HG02938 (cell line): ENCODE measurements at regions not wholly inside any gene's neighbourhood (a gene's known extent, or its start where the extent isn't known, plus 50 kb on each side); places are given as distances from the start of the nearest gene placed in this dataset.

Experiments
- ATAC-seq: cut with Tn5 transposase; IDR thresholded peaks from one replicate; pipeline ENCODE4 v1.9.1; 2021; ENCODE audit warnings: mild to moderate bottlenecking, moderate library complexity; ENCODE audit not compliant: unreplicated experiment

DNA sequence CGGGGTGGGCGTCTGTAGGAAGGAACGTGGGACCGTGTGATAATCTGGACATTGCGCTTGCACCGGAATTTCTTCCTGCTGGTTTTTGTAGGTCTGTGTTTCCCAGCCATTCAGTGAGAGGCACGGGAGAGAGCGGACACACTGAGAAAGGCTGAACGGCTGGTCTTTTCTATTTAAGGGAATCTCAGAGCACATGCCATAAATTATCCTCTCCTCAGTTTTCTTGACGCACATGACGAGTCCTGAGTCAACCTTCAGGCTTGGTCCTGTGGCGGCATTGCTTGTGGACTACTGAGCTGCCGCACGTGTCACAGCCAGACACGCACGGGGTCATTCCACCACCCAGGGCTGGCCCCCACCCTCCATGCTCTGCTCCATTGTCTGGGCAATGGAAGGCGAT, 519.3 kb upstream of the ID2 start:
- ATAC-seq, result no peak

DNA sequence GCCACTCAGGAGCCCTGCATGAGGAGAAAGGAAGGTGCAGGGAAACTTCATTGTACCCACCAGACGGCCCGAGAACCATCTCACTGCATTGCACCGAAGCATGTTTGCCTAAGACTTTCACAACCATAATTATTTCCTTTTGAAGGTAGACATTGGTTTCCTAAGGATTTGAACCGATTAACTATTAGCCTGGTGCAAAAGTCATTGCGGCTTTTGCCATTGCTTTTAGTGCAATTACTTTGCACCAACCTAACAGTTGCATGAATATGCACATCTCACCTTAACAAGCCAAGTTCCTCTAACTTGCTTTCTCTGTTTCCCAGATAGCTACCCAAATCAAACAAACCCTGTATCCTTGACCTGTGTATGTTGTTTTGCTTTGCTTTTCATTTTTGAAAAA, 516.3 kb upstream of the ID2 start:
- ATAC-seq, result no peak

DNA sequence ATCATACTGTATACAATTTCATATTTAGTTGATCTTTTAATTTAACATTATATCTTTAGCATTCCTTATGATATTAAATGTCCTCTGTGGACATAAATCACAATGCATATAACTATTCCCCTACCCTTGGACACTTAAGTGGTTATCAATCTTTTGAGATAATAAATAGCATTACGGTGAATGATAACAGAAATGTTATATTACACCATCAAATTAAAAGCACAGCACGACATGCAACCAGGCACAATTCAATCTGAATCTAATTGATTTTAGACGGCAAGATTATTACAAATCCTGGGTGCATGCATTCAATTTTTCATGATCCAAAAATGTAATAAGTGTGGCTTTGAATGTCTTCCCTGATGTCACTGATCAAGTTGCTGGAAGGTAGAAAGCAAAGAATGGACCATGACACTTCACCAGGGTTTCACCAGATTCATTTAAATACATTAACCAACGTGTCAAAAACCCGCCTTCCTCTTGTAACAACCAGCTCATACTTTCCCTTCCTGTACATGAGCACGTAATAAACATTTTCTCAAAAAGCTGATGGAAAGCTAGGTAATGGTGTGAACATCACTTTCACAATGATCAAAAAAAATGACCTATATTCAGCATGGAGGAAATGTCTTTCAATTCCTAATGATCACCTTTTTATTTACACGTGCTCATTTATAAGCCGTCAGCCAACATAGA, 513.7 kb upstream of the ID2 start:
- ATAC-seq, result no peak

DNA sequence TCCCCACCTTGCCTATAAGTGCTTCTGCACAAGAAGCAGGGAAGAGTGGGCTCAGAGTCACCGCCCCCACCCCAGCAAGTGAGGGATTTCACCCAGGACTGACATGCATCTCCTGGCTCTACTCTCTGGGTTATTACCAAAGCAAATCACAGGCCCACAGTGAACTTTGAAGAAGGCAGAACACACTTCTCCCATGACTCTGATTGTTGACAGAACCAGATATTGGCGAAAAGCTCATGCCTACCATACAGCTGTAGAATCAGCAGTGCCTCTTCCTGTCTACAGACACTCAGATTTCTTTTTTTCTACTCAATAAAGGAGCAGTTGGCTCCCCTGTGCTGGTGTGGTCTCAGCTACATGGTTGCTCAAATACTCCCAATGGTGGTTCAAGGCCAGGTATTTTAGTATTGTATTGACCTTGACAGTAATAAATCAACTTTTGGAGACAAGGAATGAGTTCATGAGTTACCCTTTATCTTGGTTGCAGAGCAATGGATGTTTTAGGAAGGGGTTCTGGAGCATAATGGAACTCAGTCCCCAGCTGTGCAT, 512.9 kb upstream of the ID2 start:
- no peak for ATAC-seq

- ATAC-seq, result no peak
Measured at GRCh38 chr2:8169443-8169842, 512.4 kb upstream of the ID2 start.

GRCh38 chr2:8170552-8171327, 511.1 kb upstream of the ID2 start:
- no peak for ATAC-seq

DNA sequence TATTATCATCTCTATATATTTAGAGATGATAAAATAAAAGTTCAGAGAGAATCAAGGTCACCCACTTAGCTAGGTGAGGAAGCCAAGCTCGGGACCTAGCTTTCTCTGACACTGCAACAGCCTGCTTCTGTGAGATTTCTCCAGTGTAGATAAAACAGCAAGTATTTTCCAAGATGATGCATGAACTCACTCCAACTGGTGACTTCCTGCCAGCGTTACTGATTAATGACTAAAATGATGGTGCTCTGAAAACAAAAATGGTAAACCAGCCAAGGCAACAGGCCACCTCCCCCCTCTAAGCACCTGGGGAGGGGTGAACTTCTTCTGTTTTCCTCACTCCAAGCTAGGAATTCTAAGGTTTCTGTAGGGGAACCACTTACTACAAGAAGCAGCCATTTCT, 510.2 kb upstream of the ID2 start:
- no peak for ATAC-seq

GRCh38 chr2:8172661-8173060, 509.2 kb upstream of the ID2 start:
- no peak for ATAC-seq

DNA sequence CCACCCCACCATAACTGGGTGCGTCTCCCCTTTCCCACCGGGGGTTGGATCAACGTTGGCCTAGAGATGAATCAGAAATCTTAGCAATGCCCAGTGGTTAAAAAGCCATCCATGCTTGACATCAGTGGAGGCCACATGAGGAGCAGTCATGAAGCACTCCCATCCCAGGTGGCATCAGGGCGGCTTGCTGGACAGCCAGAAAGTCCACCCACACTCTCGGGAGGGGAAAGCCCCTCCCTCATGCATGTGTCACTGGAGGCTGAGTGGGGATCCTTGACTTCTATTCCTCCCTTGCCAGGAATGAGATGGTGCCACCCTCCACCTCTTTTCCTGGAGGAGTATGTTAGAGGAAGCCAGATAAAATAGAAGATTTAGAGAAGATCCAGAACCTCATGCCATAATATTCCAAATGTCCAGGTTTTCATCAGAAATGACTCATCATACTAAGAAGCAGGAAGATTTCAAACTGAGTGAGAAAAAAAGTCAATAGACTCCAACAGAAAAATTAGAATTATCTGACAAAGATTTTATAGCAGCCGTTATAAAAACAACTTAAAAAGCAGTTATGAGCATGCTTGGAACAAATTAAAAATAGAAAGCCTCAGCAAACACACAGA, 507.1 kb upstream of the ID2 start:
- no peak for ATAC-seq

DNA sequence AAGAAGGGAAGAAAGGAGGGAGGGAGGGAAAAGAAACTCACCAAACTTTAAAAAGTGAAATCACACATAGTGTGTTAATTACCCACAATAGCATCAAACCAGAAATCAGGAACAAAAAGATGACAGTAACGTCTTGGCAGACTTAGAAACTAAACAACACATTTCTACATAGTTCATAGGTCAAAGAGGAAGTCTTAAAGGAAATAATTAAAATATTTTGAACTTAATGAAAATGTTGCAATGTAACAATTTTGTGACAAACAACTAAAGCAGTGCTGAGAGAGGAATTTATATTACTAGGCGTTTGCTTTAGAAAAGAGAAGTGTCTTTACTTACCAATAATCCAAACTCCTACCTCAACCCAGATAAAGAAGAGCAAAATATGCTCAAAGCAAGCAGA, 505.0 kb upstream of the ID2 start:
- ATAC-seq, result no peak

DNA sequence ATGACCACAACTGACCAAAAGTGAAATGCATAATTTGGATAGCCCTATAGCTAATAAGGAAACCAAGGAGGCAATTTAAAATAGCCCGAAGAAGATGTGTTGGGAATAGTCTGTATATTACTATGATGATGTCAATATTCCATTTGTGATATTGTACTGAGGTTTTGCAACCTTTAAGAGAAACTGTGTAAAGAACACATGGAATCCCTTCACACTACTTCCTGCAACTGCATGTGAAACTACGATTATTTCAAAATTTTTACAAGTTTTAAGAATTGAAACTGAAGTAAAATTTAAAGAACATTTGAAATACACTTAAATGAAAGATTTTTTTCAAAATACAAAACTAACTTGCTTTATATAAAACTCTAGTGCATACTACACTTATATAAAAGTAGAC, 504.3 kb upstream of the ID2 start:
- no peak for ATAC-seq

DNA sequence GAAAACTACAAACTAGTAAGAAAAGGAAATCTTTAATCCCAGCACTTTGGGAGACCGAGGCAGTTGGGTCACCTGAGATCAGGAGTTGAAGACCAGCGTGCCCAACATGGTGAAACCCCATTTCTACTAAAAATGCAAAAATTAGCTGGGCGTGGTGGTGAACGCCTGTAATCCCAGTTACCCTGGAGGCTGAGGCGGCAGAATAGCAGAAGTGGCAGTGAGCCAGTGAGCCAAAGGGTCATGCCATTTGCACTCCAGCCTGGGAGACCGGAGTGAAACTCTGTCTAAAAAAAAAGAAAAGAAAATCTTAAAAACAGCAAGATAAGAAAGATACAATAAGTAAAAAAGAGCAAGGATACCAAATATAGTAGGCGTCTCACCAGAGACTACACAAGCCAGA, 502.9 kb upstream of the ID2 start:
- no peak for ATAC-seq

DNA sequence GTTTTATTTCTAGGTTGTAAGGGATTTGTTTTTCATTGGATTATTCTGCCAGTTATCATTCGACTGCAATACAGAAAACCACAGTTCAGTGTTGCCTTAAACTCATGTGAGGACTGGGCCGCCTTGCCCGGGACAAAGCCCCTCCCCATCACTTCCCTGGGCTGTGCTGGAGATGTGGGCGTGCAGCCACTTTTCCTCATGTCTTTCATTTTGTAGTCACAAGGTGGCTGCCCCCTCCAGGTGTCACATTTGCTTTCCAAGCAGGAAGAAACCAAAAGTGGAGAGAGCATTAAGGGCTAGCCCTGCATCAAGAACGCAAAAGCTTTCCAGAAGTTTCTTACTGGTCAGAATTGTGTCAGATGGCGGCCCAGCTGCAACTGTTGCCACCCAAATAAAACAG, 492.5 kb upstream of the ID2 start:
- no peak for ATAC-seq

GRCh38 chr2:8190279-8190678, 491.6 kb upstream of the ID2 start:
- no peak for ATAC-seq

DNA sequence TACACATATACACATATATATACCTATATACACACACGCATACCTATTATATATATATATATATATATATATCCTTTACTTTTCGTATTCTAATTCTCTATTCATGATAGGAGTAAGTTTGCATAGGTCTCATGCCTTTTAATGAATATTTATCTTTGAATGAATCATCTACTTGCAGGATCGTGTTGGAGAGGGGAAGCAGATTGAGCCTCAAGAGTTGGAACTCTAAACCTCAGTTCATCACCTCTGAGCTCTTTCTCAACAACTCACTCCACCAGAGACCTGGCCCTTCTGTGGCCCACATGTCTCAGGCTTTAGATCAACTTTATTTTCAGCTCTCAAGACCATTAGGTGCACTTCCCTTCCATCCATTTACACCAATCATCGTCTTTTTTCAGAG, 490.4 kb upstream of the ID2 start:
- ATAC-seq, result no peak

DNA sequence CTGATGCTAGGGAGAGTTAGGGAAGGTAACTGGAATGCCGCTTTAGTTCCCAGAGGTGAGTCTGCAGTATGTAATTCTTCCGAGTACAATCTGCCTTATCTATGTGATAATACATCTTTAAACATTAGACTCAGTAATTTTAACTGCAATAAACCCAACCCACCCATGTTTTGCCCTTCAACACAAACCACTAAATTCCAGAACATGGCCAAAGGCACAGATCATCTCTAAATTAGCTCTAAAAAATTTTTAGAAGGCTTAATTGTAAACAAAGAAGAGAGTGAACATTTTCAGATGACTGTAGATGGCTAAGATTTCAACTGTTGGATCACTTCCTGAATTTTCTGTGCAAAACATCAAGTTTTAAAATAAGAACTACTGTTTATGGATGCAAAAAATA, 488.7 kb upstream of the ID2 start:
- ATAC-seq, result no peak

DNA sequence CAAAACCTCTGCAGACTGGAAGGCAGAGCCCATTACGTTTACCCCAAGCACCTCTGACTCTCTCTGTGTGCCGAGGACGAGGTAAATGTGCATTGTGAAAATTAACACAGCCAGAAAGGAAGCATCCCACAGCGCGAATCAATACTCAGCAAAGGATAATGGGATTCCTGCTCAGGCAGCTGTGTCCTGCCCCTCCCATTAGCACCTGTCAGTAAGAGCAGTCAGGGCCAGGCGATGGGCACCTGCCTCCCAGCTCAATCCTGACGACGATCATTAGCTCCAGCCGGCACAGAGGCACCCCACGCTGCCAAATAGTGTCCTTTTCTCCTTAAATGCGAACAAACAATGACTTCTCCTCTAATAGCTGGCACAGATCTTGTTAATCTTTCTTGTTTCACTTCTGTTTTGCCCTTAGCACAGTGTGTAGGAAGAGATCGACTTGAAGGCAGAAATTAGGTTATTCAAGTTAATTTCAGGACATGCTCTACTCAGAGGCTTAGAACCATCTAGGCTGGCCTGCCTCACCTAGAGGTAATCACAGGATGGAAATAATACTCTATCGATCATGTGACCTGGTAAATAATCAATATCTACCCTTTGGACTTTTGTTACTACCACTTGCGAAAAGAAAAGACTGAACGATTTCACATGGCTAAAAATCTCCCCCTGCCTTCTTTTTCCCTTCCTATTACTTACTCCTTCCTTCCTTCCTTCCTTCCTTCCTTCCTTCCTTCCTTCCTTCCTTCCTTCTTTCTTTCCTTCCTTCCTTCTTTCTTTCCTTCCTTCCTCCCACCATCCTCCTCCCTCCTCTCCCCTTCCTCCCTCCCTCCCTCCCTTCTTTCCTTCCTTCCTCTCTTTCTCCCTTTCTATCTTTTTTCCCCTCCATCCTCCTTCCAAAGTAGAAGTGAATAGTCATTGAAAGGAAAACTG, 487.9 kb upstream of the ID2 start:
- ATAC-seq, result no peak

DNA sequence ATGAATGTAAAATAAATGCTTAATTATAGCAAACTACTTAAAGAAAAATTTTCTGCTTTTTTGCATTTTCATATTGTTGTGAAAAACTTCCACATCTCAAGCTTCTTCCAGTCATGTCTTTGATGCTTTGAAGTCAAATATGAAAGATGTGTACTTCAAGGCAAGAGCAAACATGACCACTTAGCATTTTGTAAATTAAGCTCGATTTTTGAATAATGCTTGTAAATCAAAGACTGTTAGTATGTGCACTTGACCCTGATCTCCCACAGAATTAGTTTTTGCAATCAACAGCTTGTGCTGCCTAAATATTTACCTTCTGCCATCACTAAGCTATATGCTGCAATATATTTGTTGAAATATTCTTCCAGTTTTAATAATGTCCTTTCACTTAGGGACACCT, 486.1 kb upstream of the ID2 start:
- no peak for ATAC-seq

DNA sequence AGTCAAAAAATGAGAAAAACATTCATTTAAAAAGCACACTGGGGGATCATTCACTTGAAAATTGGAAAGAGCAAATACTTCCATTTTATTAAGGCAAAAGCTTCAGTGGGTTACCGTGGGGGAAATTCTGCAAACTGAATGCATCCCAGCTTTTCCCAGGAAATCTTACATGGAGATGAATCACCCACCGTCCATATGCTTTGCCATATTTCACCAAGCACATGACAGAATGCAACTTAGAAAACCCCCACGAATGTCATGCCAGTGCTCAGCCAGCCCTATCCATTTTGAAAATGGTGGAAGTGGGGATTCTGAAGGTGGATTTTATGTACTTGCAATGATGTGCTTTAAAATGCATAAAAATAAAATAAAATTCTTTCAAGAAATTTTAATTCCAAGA, 485.5 kb upstream of the ID2 start:
- no peak for ATAC-seq

- no peak for ATAC-seq
Measured at GRCh38 chr2:8197101-8197500, 484.8 kb upstream of the ID2 start.

DNA sequence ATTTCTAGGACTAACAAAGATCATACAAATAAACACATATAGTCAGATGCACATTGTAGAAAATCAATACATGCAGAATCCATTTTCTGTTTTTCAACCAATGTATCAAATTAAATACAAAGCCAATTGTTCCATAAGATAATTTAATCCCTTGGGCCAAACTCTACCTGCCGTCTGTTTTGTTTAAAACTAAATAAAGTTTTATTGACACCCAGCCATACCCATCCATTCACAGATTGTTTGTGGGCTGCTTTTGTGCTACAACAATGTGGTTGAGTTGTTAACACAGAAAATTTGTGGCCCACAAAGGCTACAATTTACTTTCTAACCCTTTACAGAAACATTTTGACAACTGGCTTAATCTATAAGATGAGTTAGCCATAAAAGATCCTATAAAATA, 484.0 kb upstream of the ID2 start:
- no peak for ATAC-seq
